ENCODE measurements at regions not wholly inside any gene's neighbourhood (a gene's known extent, or its start where the extent isn't known, plus 50 kb on each side); places are given as distances from the start of the nearest gene placed in this dataset.
A peak's percentile ranks its signal among the peaks of the same experiment; 100 is the strongest.
"Not testable (repeated sequence)": the region's sequence is repeated elsewhere in the genome, so short reads cannot be mapped to it uniquely, and the experiment has no call there.

DNA sequence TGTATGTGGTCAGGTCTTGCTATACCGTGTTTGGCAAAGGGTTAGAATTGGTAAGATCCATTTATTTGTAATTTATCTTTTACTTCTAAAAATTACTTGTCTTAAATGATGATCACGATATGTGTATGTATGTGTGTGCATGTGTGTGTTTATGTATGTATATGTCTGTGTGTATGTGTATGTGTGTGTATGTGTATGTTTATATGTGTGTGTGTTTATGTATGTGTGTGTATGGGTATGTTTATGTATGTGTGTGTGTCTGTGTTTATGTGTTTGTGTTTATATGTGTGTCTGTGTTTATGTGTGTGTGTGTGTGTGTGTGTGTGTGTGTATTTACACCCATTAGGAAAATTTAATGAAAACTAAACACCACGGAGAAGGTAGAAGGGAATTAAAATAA is 176.9 kb upstream of the FZD8 start:
- no peak for DNase-seq

DNA sequence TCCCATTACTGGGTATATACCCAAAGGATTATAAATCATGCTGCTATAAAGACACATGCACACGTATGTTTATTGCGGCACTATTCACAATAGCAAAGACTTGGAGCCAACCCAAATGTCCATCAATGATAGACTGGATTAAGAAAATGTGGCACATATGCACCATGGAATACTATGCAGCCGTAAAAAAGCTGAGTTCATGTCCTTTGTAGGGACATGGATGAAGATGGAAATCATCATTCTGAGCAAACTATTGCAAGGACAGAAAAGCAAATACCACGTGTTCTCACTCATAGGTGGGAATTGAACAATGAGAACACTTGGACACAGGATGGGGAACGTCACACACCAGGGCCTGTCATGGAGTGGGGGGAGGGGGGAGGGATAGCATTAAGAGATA is 175.0 kb upstream of the FZD8 start:
- DNase-seq, result not testable (repeated sequence)

DNA sequence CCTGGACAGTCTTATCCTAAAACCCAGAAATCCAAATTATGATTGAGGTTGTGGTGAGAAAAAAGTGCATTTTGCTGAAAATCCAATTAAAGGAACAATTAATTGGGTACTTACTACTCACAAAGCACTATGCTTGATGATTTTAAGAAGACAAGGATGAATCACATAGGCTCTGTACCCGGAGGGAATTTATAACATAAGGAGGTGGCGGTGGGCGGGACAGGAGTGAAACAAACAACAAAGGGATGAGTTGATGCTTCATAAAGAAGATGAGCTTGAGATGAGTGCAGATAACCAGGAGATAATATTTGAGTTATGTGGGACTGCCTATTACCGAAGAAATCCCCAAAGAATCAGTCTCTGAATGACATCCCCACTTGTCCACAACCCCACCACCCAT is 171.1 kb upstream of the FZD8 start:
- no peak for DNase-seq

DNA sequence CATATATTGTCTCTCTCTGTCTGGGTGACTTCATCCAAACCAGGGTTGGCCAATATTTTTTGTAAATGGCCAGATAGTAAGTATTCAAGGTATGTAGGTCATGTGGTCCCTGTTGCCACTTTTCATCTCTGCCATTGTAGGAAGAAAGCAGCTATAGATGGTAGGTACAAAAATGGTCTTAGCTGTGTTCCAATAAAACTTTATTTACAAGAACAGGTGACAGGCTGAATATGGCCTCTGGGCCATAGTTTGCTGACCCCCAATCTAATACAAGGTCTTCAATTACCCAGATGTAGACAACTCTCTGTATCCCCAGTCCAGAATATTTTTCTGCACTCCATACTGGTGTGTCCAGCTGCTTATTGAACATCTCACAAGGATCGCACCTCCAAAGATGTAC is 166.2 kb upstream of the FZD8 start:
- no peak for DNase-seq

DNA sequence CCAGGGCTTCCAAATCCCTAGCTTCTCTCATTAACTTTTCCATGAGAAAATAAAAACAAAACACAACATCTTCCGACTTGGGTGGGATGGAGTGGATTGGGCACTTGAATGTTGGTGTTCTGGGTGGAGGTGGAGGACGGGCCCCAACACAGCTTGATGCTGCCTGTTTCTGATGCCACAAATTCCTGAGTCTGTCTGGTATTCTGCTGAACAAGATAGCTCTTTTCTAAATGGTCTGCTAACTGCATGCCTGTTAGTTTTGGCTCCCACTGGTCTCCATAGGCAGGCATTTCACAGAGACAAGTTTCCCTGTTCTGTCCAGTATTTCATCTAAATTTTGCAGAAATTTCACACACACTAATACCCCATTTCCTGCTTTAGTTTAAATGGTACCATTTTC is 160.9 kb upstream of the FZD8 start:
- DNase-seq, result no peak

DNA sequence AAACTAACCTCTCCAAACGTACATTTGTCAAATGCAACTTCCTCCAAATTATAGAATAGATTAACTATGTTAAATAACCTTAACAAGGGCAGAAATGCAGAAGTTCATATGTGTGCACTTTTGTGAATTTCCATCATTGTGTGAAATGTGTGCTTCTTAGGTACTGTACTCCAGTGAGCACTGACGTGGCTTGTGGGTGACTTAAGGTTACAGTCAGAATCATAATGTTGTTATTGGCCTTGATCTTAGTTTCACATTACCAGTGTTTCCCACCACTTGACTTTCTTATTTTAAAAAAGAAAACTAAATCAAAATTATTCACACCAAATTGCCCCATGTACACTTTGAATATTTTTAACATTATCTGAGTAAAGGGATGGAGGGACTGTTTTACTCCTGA is 155.1 kb upstream of the FZD8 start:
- no peak for DNase-seq

DNA sequence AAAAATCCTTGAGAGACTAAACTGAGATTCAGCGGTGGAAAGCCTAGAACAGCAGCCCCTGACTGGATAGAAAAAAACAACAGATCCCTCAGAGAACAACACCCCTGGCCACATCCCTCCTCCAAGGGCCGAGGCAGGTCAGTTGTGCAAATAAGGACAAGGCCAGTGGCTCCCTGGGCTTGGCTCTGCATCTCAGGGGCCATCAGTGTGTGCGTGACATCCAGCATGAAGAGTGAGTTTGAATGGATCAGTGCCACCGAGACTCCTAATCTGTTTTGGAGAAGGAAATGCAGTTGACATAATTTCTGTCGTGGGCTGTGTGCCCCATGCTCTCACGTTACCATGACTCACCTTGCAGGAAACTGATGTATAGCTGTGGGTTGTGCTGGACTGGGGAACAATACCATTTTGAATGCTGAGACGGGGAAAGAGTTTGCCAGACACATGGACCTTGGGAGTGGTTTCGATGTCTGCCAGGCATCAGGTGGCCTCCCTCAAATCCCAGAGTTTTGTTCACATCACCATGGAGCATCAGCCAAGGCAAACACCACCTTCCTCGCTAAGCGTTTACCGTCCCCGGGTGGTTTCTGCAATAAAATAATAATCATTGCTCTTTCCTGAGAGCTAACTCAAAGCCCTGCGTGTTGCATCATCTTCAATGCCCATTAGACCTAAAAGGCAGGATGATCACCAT is 153.2 kb upstream of the FZD8 start:
- DNase-seq, result peak; percentile 42

DNA sequence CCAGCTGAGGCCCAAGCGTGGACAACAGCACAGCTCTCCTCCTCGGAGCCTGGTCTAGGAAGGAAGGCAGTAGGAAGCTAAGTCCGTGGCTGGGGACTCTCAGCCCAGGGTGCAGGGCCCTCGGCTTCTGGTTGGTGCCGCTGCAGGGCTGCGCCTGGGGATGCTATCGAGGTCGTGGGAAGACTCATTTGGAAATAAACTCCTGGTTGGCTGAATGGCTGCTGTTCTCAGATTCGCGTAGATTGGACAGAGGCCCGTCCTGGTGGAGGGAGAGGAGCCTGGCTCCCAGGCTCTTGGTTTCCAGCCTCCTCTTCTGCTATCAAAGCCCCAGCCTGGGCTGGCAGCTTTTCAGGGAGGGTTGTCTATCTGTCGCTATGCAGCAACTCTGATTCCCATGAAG is 152.6 kb upstream of the FZD8 start:
- no peak for DNase-seq

DNA sequence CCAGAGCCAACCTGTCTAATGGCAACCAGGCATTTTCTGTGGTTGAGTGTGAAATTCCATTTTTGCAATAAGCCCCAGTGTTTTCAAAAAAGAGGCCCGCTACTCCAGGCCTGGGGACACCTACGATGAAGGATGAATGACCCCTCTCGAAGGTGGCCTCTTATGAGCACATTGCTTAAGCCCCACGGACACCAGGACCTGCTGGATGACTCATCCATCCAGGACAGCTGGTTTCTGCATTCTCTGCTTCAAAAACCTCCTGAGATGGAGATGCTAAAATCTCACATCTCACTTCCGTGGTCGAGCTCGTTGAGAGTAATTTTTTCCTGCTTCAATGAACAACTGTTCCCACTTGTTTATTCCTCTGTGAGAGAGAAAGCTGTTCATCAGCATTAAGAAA is 150.2 kb upstream of the FZD8 start:
- DNase-seq, result no peak

DNA sequence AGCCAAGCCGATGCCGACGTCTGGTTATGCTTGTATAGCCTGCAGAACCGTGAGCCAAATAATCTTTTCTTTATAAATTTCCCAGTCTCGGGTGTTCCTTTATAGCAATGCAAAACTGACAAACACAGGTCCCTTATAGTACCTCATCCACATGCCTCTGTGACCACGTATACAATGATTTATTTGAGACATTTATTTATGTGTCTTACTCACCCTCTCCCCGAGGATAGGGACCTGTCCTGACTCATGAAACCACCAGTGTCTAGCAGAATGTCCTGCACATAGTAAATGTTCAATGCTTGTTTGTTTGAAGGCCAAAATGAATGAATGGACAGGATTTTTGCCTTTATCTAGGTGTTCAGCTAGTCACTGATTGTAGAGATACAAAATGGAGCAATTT is 147.9 kb upstream of the FZD8 start:
- DNase-seq, result peak; percentile 65

DNA sequence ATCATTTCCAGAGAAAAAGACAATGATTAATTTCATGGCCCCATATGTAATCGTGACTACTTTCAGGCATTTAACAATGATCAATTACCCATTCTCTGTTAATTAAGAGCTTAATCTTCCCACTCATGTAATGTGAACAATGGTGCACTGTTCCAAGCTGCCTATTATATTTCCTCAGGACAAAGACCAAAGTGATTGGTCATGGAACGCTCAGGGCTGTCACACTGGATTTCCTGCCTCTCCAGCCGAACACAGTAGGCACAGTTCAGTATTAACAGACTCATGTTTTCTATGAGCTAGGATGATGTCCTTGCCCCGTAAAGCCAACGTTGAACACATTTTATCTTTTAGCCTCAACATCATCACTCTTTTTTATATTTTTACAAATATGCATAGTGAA is 142.7 kb upstream of the FZD8 start:
- no peak for DNase-seq

DNA sequence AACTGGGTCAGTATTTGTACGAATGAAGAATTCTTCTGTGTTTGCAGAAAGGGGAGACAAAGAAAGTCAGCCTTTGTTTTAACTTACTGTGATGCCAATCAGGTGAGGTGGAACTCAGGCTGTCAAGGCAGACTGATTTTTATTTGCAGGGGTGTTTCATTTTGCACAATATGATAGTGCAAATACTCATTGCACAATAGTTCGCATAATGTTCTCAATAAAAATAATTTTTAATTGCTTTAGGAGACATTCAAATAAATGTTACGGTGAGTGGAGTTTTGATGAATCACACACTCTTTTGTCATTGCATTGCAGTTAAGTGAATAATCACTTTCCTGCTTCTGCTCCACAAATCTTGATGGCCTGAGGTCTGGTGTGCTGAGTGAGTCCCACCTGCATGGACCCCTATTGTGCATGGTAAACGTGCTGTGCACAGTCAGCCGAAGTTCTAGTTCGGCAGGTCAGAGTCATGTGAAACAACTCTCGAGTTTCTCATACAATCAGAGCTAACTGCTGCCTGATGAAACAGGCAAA is 141.3 kb upstream of the FZD8 start:
- peak; percentile 24 for DNase-seq

DNA sequence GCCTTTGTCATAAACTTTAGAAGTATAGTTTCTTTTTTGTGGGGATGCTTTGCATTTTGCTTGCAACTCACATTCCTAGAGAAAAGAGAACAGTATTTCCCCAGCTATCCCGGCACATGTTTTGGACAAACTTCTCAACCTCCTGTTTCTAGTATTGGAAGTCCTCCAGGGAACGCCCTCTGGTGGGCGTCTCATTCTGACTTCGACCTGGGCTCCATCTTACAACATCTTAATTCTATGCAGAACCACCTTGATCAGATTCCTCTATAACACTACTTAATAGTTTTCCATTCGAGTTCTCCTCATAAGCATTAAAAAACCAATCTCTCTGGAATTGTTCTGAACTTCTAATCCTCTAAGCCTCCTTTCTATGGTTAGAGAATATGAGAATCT is 139.5 kb upstream of the FZD8 start:
- no peak for DNase-seq

DNA sequence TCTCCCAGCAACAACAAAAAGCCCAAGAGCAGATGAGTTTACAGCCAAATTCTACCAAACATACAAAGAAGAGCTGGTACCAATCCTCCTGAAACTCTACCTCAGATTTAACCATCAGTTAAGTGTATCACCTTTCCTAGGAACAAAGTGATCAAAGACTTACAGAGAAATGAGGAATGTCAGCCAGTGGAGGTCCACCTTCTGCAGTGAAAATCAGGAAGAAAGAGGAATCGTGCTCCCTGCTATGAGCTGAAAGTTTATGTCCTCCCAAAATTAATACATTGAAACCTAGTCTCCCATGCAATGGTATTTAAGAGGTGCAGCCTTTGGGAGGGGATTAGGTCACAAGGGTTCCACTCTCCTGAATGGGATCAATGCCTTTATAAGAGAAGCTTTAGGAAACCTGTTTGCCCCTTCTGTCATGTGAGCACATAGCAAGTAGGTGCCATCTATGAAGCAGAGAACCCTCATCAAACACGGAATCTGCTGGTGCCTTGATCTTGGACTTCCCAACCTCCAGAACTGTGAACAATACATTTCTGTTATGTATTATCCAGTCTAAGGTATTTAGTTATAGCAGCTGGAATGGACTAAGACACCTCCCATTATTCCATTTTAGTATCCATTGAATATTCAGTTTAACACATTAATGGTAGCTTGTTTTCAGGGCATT is 139.0 kb upstream of the FZD8 start:
- DNase-seq, result no peak

DNA sequence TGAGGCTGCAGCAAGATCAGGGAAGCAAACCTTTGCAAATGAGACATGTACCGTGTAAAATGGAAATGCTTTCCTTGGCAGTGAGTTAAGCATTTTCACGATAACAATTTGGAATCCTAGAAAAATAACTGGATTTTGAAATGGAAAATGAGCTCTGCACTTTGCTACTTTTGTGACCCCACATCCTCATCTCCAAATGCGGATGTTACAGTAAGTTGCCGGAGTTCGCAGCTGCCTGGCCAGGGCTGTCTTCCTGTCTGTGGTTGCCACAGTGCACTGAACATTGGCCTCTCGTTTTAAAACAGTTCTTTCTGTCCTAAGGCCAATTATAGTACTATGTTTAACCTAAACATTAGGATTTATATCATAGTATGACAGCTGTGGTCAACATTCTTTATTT is 136.2 kb upstream of the FZD8 start:
- DNase-seq, result no peak

DNA sequence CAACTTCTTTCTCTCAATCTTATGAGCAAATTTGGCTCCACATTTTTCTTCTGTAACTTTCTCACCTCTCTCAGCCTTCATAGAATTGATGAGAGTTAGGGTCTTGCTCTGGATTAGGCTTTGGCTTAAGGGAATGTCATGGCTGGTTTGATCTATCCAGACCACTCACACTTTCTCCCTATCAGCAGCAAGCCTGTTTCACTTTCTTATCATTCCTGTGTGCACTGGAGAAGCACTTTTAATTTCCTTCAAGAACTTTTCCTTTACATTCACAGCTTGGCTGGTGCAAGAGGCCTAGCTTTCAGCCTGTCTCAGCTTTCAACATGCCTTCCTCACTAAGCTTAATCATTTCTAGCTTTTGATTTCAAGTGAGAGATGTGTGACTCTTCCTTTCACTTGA is 134.5 kb upstream of the FZD8 start:
- not testable (repeated sequence) for DNase-seq

DNA sequence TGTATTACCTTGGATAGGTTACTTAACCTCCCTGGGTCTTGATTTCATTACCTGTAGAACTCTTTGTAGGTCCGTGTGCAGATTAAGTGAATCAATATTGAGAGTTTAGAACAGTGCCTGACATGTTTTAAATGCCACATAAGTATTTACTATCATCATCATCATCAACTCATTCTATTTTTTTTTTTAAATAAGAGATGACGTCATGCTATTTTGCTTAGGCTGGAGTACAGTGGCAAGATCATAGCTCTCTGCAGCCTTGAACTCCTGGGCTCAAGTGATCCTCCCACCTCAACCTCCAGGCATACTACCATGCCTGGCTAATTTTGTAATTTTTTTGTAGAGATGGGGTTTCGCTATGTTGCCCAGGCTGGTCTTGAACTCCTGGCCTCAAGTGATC is 132.0 kb upstream of the FZD8 start:
- DNase-seq, result no peak

DNA sequence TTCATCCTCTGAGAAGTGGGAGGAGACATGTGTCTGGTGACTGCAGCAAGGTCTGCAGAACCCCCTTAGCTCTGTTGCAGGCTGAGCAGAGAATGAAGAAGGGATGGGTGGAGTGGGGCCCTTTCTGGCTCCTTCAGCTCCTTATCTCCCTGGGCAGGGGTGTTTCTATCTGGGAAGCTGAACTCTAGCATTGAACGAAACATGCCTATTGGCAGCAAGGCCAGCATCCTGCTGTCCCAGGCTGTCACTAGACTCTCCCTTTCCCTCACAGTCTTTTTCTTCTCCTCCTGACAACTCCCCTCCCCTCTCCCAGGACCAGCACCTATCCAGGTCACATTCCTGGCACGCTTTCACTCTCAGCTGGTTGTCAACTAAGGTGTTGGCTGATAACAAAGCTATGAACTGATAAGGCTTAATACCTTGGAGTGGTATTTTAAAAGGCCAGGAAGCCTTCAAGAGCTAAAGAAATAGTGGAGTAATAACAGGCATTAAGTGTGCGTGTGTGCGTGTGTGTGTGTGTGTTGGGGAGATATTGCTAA is 128.8 kb upstream of the FZD8 start:
- no peak for DNase-seq

DNA sequence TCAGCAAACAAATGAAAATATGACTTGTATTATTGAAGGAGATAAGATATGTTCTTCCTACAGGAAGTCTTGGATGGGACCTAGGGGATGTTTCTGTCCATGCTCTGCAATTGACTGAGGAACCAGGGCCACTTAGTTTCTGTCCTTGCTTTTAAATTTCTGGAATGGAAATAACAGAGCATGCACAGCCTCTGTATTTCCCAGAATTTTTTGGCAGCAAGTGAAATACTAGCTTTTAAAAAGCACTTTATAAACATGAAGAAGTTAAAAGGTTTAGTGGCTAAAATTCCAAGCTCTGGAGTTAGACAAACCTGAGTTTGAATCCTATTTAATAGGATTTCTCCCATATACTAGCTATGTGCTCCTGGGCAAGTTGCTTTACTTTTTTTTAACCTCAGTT is 127.7 kb upstream of the FZD8 start:
- no peak for DNase-seq

DNA sequence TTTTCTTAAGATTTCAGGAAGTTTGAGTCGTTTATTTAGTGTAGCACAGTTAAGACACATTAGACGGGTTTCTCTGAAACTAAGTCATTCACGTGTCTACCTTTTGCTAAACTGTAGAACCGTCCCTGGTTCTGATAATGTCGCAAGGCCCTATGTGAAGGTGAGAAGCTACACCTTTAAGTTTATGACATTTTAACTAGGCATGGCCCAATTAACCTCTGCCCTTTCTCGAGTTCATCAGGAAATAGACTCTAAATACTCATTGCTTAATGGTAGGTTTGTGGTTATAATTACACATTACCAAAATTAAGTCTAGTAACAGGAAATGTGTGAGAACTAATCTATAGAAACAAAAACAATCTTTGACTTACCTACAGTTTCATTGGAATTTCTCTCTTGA is 126.6 kb upstream of the FZD8 start:
- no peak for DNase-seq

DNA sequence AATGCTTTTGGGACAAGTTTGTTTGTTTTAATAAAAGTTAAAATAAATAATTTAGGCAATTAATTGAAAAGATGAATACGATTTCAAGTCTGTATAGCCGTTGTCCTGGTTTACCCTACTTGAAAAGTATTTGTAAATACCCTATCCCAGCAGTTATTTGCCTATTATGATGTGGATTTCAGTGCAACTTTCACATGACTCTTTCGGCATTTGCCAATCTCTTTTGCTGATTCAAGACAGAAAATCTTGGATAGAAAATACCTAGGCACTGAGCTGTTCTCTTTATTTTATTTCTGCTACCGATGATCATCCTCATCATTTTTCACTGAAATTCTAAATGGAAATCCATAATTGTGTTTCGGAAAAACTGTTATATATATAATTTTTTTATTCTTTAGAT is 125.9 kb upstream of the FZD8 start:
- DNase-seq, result no peak

DNA sequence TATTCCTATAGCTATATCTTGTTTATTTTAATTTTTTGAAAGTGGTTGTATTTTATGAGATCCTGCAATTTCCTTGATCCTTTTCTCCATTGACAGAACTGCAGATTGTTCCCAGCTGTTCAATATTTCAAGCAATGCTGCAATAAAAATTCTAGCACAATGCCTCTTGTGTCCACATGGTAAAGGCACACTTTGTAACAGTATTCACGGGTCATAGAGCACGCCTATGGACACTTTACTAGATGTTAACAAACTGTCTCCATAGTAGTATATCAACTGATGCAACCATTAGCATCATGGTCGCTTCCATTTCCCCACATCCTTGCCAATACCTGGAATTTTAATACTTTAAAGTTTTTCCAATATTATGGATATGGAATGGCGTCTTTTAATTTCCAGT is 123.9 kb upstream of the FZD8 start:
- DNase-seq, result no peak

DNA sequence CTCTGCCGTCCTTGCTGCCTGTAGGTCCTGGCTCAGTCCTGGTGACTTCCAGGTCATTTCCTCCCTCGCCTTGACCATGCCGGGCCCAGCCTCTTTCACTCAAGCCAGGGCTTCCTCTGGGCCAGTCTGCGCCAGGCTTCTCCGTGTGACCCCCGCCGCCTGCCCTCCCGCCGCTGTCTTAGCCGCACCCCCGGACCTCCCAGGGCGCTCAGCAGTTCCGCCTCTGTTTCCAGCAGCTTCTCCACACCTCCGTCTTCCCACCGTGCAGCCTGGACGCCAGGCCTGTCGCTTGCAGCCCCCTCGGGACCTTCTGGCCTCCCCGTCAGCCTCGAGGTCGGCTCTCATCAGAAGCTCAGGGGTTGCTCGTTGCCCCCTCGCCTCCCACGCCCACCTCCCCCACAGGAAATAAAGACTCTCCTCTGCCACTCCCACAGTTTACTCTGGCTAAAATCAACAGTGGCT is 123.0 kb upstream of the FZD8 start:
- DNase-seq, result no peak

DNA sequence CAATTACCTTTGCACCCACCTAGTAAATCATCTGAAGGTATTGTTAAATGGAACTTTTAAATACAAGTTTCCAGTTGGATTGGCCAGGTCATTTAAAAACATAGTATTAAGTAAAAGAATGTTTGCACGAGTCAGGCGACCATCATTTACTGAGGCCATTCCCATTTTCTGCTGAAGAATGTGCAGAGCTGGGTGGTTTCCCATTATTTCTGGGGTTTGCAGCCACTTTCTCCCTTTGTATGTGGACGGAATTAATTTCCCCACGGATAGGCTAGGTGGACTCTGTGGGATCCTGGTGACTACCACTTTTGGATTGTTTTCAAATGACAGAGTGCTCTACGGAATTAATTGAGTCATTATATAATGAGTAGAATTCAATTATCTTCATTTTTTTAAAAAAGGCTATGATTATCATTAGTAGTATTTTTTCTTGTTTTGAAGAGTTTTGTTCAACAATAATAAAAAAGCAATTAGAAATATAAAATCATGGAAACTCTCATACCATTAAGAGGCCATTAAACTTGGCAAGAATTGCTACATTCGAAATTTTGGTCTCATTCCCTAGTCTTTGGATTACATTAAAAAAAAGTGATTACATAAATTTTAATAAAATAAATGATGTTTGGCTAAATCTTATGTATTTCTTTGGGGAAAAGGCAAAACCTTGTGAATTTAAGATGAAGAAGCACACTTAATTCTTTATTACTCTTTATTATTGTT is 120.4 kb upstream of the FZD8 start:
- no peak for DNase-seq
